ENCODE measurements at regions not wholly inside any gene's neighbourhood (a gene's known extent, or its start where the extent isn't known, plus 50 kb on each side); places are given as distances from the start of the nearest gene placed in this dataset.
"Not testable (repeated sequence)": the region's sequence is repeated elsewhere in the genome, so short reads cannot be mapped to it uniquely, and the experiment has no call there.

DNA sequence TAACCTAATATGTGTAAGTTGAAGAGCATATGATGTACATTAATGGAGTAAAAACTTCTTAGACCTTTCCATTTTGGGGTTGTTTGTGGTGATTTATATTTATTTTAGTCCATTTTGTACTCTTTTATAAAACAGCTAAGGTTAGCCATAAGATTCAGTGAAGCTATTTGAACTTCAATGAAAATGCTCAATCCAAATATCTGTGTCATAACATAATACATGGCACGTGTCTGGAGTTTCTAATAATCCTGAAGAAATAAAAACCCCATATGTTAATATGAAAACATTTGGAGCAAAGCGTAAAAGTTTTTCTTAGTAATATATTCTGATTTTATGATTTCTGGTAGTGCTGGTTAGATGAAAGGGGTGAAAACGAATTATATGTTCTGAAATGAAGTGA lies 1729.7 kb downstream of the PCDH9 start:
- ChIA-PET POLR2A (no interaction called here), CTCF (no interaction called here)
- DNase-seq (ENCODE audit: extremely low spot score) = no peak
- TF ChIP-seq, protein P1, sequence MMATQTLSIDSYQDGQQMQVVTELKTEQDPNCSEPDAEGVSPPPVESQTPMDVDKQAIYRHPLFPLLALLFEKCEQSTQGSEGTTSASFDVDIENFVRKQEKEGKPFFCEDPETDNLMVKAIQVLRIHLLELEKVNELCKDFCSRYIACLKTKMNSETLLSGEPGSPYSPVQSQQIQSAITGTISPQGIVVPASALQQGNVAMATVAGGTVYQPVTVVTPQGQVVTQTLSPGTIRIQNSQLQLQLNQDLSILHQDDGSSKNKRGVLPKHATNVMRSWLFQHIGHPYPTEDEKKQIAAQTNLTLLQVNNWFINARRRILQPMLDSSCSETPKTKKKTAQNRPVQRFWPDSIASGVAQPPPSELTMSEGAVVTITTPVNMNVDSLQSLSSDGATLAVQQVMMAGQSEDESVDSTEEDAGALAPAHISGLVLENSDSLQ (IDR thresholded peaks at IDR 0.05) = no peak
- TF ChIP-seq FOXA1 (IDR thresholded peaks at IDR 0.05) (no peak), FOXK2 (IDR thresholded peaks at IDR 0.05) (no peak), NFRKB (IDR thresholded peaks at IDR 0.05) (no peak), ELF4 (IDR thresholded peaks at IDR 0.05) (no peak), SUZ12 (IDR thresholded peaks at IDR 0.05) (no peak), FOXM1 (IDR thresholded peaks at IDR 0.05; ENCODE audit: borderline replicate concordance) (no peak), BHLHE40 (IDR thresholded peaks at IDR 0.05; ENCODE audit: borderline replicate concordance) (no peak), HDGF (IDR thresholded peaks at IDR 0.05; ENCODE audit: borderline replicate concordance) (no peak), TARDBP (IDR thresholded peaks at IDR 0.05) (no peak), SP1 (IDR thresholded peaks at IDR 0.05) (no peak), CTBP1 (IDR thresholded peaks at IDR 0.05; ENCODE audit: borderline replicate concordance) (no peak), ZNF384 (IDR thresholded peaks at IDR 0.05) (no peak), L3MBTL2 (conservative IDR thresholded peaks at IDR 0.05) (no peak), LEF1 (IDR thresholded peaks at IDR 0.05; ENCODE audit: borderline replicate concordance) (no peak), ARNT (IDR thresholded peaks at IDR 0.05) (no peak)

DNA sequence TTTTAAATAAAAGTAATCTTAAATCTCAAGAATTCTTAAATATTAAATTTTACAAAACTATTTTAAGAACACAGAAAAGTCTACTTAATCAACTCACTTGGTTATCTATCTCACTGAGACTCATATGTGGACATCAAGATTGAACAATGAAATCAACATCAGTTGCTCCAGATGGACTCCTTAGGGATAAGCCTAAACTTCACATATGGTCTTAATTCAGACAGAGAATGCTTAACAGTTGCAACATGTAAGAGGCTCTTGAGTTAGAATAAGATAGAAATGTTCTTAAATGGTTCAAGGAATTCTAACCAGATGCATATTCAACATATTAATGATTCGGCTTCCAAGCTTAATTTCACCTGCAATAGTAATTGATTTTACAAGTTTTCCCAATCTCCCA lies 1730.9 kb downstream of the PCDH9 start:
- no peak for DNase-seq (ENCODE audit: extremely low spot score)
- TF ChIP-seq NFRKB (IDR thresholded peaks at IDR 0.05) = no peak
- 0 out of 2 replicates have a peak, but pooled peaks have one; percentile 11 for TF ChIP-seq FOXK2 (IDR thresholded peaks at IDR 0.05)
- CTCF ChIA-PET = no interaction called here
- POLR2A ChIA-PET = no interaction called here

- no peak for DNase-seq (ENCODE audit: extremely low spot score)
Measured at GRCh38 chr13:65497265-65497664, 1732.9 kb downstream of the PCDH9 start.

GRCh38 chr13:65490725-65491124 lies 1739.4 kb downstream of the PCDH9 start:
- DNase-seq (ENCODE audit: extremely low spot score); CTCF ChIA-PET; POLR2A ChIA-PET: not testable (repeated sequence)

More at GRCh38 chr13:65497265-65497664, 1732.9 kb downstream of the PCDH9 start:
- ChIA-PET POLR2A (no interaction called here), CTCF (interaction anchor here (0.6 kb wide), 1 partner anchor 9 kb away, joined by 3 read pairs; no protein-coding TSS in a partner anchor)
- no peak for TF ChIP-seq FOXM1 (IDR thresholded peaks at IDR 0.05; ENCODE audit: borderline replicate concordance)
- no peak for TF ChIP-seq FOXK2 (IDR thresholded peaks at IDR 0.05)

DNA sequence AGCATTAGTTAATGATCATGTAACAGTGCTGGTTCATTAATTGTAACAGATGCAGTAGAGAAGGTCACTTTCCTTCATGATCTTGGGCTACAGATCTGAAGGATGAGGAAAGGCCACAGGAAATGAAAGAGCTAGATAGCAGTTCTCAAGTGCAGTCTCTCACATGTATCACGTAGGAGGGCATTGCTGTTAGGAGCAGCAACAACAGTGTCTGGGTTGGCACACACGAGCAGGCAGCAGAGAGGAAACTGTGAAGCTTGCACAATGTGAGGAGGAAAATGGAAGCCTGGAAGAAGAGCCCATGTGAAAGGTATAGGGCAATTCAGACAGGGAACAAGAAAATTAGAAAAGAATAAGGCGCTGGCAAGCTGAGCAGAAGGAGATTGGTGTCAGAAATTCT lies 1741.5 kb downstream of the PCDH9 start:
- DNase-seq (ENCODE audit: extremely low spot score) = no peak
- TF ChIP-seq L3MBTL2 (conservative IDR thresholded peaks at IDR 0.05) = no peak
- TF ChIP-seq SUZ12 (IDR thresholded peaks at IDR 0.05) = no peak
- TF ChIP-seq, protein P1 (IDR thresholded peaks at IDR 0.05) = no peak
- POLR2A ChIA-PET = no interaction called here
- CTCF ChIA-PET = no interaction called here

DNA sequence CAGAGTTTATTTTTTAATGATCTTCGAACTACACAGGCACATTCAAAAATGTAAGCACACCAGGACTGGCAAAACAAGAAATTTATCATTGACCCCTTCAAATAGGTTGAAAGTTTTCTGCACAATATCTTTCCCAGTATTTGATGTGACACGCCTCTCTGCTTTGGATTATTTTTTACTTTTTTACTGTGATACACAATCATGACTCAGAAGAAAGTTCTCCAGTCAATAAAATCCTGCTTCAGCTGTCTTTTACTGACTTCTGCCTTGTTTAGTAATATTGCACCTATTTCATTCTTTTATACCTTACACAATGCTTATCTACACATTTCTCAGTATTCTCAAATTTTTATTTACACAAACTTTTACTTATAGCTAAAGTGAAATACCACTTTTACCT lies 1750.4 kb downstream of the PCDH9 start:
- TF ChIP-seq NFRKB (IDR thresholded peaks at IDR 0.05) = 0 out of 2 replicates have a peak, but pooled peaks have one; percentile 16
- TF ChIP-seq L3MBTL2 (conservative IDR thresholded peaks at IDR 0.05) = no peak
- TF ChIP-seq TARDBP (IDR thresholded peaks at IDR 0.05) = no peak
- TF ChIP-seq LEF1 (IDR thresholded peaks at IDR 0.05; ENCODE audit: borderline replicate concordance) = peak; percentile 63; the same call in 1 of the 2 replicates
- DNase-seq (ENCODE audit: extremely low spot score) = no peak
- ChIA-PET POLR2A (no interaction called here), CTCF (no interaction called here)

DNA sequence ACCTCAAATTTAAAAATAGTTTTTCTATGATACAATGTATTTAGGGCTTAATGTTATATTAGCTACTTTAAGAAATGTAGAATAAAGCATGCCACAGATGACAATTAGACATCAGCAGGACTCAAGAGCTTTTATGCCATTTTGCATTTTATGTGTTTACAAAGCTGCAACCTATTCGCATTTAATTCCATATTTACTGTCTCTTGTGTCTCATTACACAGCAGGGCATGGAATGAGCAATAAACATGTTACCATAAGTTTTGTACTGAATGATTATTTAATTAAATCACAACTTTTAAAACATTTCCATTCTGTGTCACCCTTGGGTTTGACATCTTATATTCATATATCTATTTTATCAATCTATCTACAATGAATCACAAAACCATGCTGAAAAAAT lies 1756.9 kb downstream of the PCDH9 start:
- ChIA-PET POLR2A (no interaction called here), CTCF (no interaction called here)
- no peak for DNase-seq (ENCODE audit: extremely low spot score)
- TF ChIP-seq L3MBTL2 (conservative IDR thresholded peaks at IDR 0.05) (no peak), SUZ12 (IDR thresholded peaks at IDR 0.05) (no peak), NFRKB (IDR thresholded peaks at IDR 0.05) (no peak), TARDBP (IDR thresholded peaks at IDR 0.05) (no peak), ELF4 (IDR thresholded peaks at IDR 0.05) (no peak), FOXM1 (IDR thresholded peaks at IDR 0.05; ENCODE audit: borderline replicate concordance) (no peak), SP1 (IDR thresholded peaks at IDR 0.05) (no peak), FOXA1 (IDR thresholded peaks at IDR 0.05) (peak; percentile 81; the same call in 1 of the 2 replicates), FOXK2 (IDR thresholded peaks at IDR 0.05) (peak; percentile 35; the same call in 1 of the 2 replicates), CTBP1 (IDR thresholded peaks at IDR 0.05; ENCODE audit: borderline replicate concordance) (peak; percentile 82; the same call in 1 of the 2 replicates), BHLHE40 (IDR thresholded peaks at IDR 0.05; ENCODE audit: borderline replicate concordance) (no peak), LEF1 (IDR thresholded peaks at IDR 0.05; ENCODE audit: borderline replicate concordance) (no peak), ARNT (IDR thresholded peaks at IDR 0.05) (peak; percentile 51; the same call in 1 of the 2 replicates), HDGF (IDR thresholded peaks at IDR 0.05; ENCODE audit: borderline replicate concordance) (no peak), ZNF384 (IDR thresholded peaks at IDR 0.05) (no peak)
- TF ChIP-seq, protein P1 (IDR thresholded peaks at IDR 0.05) = peak; percentile 84

DNA sequence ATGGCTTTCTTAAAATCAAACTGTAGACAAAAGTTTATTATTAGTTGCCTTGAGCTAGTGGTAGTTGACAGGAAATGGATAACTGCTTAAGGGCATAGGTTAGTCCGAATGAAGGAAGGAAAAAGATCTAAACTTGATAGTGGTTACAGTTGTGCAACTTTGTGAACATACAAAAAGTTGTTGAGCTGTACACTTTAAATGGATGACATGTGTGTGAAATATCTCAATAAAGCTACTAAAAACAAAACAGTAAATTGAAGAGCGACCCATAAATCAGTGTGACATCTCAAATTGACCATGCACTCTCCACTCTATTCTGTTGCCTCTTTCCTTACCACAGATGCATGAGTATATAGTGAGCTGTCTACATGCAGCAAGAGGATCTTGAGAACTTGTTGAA lies 1757.8 kb downstream of the PCDH9 start:
- peak; percentile 38 for DNase-seq (ENCODE audit: extremely low spot score)
- CTCF ChIA-PET = no interaction called here
- POLR2A ChIA-PET = no interaction called here
- TF ChIP-seq ARNT (IDR thresholded peaks at IDR 0.05) (no peak), SUZ12 (IDR thresholded peaks at IDR 0.05) (no peak), LEF1 (IDR thresholded peaks at IDR 0.05; ENCODE audit: borderline replicate concordance) (no peak), BHLHE40 (IDR thresholded peaks at IDR 0.05; ENCODE audit: borderline replicate concordance) (no peak), FOXK2 (IDR thresholded peaks at IDR 0.05) (0 out of 2 replicates have a peak, but pooled peaks have one; percentile 21), HDGF (IDR thresholded peaks at IDR 0.05; ENCODE audit: borderline replicate concordance) (no peak), ZNF384 (IDR thresholded peaks at IDR 0.05) (no peak), CTBP1 (IDR thresholded peaks at IDR 0.05; ENCODE audit: borderline replicate concordance) (peak; percentile 64; the same call in 1 of the 2 replicates), SP1 (IDR thresholded peaks at IDR 0.05) (no peak), FOXM1 (IDR thresholded peaks at IDR 0.05; ENCODE audit: borderline replicate concordance) (no peak), L3MBTL2 (conservative IDR thresholded peaks at IDR 0.05) (no peak), FOXA1 (IDR thresholded peaks at IDR 0.05) (no peak)
- TF ChIP-seq, protein P1 (IDR thresholded peaks at IDR 0.05) = peak; percentile 97

All from HEK293T (cell line).